ENCODE measurements at regions not wholly inside any gene's neighbourhood (a gene's known extent, or its start where the extent isn't known, plus 50 kb on each side); places are given as distances from the start of the nearest gene placed in this dataset.

GRCh38 chr2:82875858-82876257 is 1583.2 kb downstream of the SUCLG1 start:
- no peak for DNase-seq
- Histone ChIP-seq H2AFZ (ENCODE audit: low read depth, low read length) (no peak overlapping the region), H3K27me3 (ENCODE audit: insufficient read depth, low read length, poor library complexity) (no peaks in the 10 kb centered on the region), H3K4me1 (ENCODE audit: insufficient read depth, low read length) (no peaks in the 10 kb centered on the region), H3K9me3 (ENCODE audit: insufficient read depth, low read length, severe bottlenecking) (no peaks in the 10 kb centered on the region), H3K4me3 (ENCODE audit: low read depth in 1 of 2, low read length in 2 of 2) (no peak overlapping the region), H3K79me2 (ENCODE audit: insufficient read depth, low read length) (no peaks in the 10 kb centered on the region), H3K9ac (ENCODE audit: low read depth, low read length) (no peak overlapping the region), H3K36me3 (ENCODE audit: insufficient read depth, low read length) (no peaks in the 10 kb centered on the region), H3K27ac (ENCODE audit: low read length) (no peak overlapping the region), H3K4me2 (ENCODE audit: insufficient read depth, low read length) (no peak overlapping the region), H4K20me1 (ENCODE audit: insufficient read depth, low read length) (no peaks in the 10 kb centered on the region)
- no peak for ATAC-seq (ENCODE audit: insufficient read depth, low read depth)
- TF ChIP-seq CTCF (IDR thresholded peaks at IDR 0.05; ENCODE audit: borderline replicate concordance, extremely low read depth, low read length, poor library complexity, severe bottlenecking) (no peak), EZH2 (IDR thresholded peaks at IDR 0.05; ENCODE audit: borderline replicate concordance, low read depth, low read length, severe bottlenecking) (no peak)

GRCh38 chr2:82857967-82858366 is 1601.1 kb downstream of the SUCLG1 start:
- Histone ChIP-seq H2AFZ (ENCODE audit: low read depth, low read length) (no peak overlapping the region), H4K20me1 (ENCODE audit: insufficient read depth, low read length) (no peaks in the 10 kb centered on the region), H3K27ac (ENCODE audit: low read length) (no peak overlapping the region), H3K27me3 (ENCODE audit: insufficient read depth, low read length, poor library complexity) (no peaks in the 10 kb centered on the region), H3K79me2 (ENCODE audit: insufficient read depth, low read length) (no peaks in the 10 kb centered on the region), H3K36me3 (ENCODE audit: insufficient read depth, low read length) (no peaks in the 10 kb centered on the region), H3K9ac (ENCODE audit: low read depth, low read length) (no peak overlapping the region), H3K4me1 (ENCODE audit: insufficient read depth, low read length) (peaks cover 11% of the 10 kb centered on the region), H3K4me3 (ENCODE audit: low read depth in 1 of 2, low read length in 2 of 2) (no peak overlapping the region), H3K4me2 (ENCODE audit: insufficient read depth, low read length) (no peak overlapping the region), H3K9me3 (ENCODE audit: insufficient read depth, low read length, severe bottlenecking) (no peaks in the 10 kb centered on the region)
- ATAC-seq (ENCODE audit: insufficient read depth, low read depth) (no peak), DNase-seq (no peak)
- no peak for TF ChIP-seq CTCF (IDR thresholded peaks at IDR 0.05; ENCODE audit: borderline replicate concordance, extremely low read depth, low read length, poor library complexity, severe bottlenecking)
- TF ChIP-seq EZH2 (IDR thresholded peaks at IDR 0.05; ENCODE audit: borderline replicate concordance, low read depth, low read length, severe bottlenecking), result no peak

GRCh38 chr2:82853299-82853698 is 1605.8 kb downstream of the SUCLG1 start:
- no peak overlapping the region for H3K4me2 ChIP-seq (ENCODE audit: insufficient read depth, low read length)
- no peak overlapping the region for H3K4me3 ChIP-seq (ENCODE audit: low read depth in 1 of 2, low read length in 2 of 2)
- H2AFZ ChIP-seq (ENCODE audit: low read depth, low read length), result no peak overlapping the region
- TF ChIP-seq EZH2 (IDR thresholded peaks at IDR 0.05; ENCODE audit: borderline replicate concordance, low read depth, low read length, severe bottlenecking) (no peak), CTCF (IDR thresholded peaks at IDR 0.05; ENCODE audit: borderline replicate concordance, extremely low read depth, low read length, poor library complexity, severe bottlenecking) (no peak)
- no peaks in the 10 kb centered on the region for H3K9me3 ChIP-seq (ENCODE audit: insufficient read depth, low read length, severe bottlenecking)
- no peaks in the 10 kb centered on the region for H3K36me3 ChIP-seq (ENCODE audit: insufficient read depth, low read length)
- H3K79me2 ChIP-seq (ENCODE audit: insufficient read depth, low read length), result no peaks in the 10 kb centered on the region
- H4K20me1 ChIP-seq (ENCODE audit: insufficient read depth, low read length), result no peaks in the 10 kb centered on the region
- peak; percentile 89 for ATAC-seq (ENCODE audit: insufficient read depth, low read depth)
- peak; percentile 54 for DNase-seq
- H3K9ac ChIP-seq (ENCODE audit: low read depth, low read length), result no peak overlapping the region
- no peaks in the 10 kb centered on the region for H3K27me3 ChIP-seq (ENCODE audit: insufficient read depth, low read length, poor library complexity)
- H3K4me1 ChIP-seq (ENCODE audit: insufficient read depth, low read length), result peaks cover 19% of the 10 kb centered on the region
- H3K27ac ChIP-seq (ENCODE audit: low read length), result no peak overlapping the region

- ATAC-seq (ENCODE audit: insufficient read depth, low read depth), result no peak
- Histone ChIP-seq H3K27ac (ENCODE audit: low read length) (no peak overlapping the region), H3K9me3 (ENCODE audit: insufficient read depth, low read length, severe bottlenecking) (no peaks in the 10 kb centered on the region), H3K36me3 (ENCODE audit: insufficient read depth, low read length) (no peaks in the 10 kb centered on the region), H2AFZ (ENCODE audit: low read depth, low read length) (no peak overlapping the region), H3K4me3 (ENCODE audit: low read depth in 1 of 2, low read length in 2 of 2) (no peak overlapping the region), H4K20me1 (ENCODE audit: insufficient read depth, low read length) (no peaks in the 10 kb centered on the region), H3K79me2 (ENCODE audit: insufficient read depth, low read length) (no peaks in the 10 kb centered on the region), H3K9ac (ENCODE audit: low read depth, low read length) (no peak overlapping the region), H3K4me1 (ENCODE audit: insufficient read depth, low read length) (peaks cover 19% of the 10 kb centered on the region), H3K4me2 (ENCODE audit: insufficient read depth, low read length) (no peak overlapping the region), H3K27me3 (ENCODE audit: insufficient read depth, low read length, poor library complexity) (no peaks in the 10 kb centered on the region)
- DNase-seq, result no peak
- TF ChIP-seq CTCF (IDR thresholded peaks at IDR 0.05; ENCODE audit: borderline replicate concordance, extremely low read depth, low read length, poor library complexity, severe bottlenecking) (no peak), EZH2 (IDR thresholded peaks at IDR 0.05; ENCODE audit: borderline replicate concordance, low read depth, low read length, severe bottlenecking) (no peak)
These were observed 1606.3 kb downstream of the SUCLG1 start for GRCh38 chr2:82852787-82853186.
